ENCODE measurements at regions not wholly inside any gene's neighbourhood (a gene's known extent, or its start where the extent isn't known, plus 50 kb on each side); places are given as distances from the start of the nearest gene placed in this dataset.
A peak's percentile ranks its signal among the peaks of the same experiment; 100 is the strongest.

- no peak for DNase-seq (ENCODE audit: low read depth in 3 of 3)
These were observed 588.3 kb upstream of the LMCD1 start for GRCh38 chr3:7913283-7913682.

DNA sequence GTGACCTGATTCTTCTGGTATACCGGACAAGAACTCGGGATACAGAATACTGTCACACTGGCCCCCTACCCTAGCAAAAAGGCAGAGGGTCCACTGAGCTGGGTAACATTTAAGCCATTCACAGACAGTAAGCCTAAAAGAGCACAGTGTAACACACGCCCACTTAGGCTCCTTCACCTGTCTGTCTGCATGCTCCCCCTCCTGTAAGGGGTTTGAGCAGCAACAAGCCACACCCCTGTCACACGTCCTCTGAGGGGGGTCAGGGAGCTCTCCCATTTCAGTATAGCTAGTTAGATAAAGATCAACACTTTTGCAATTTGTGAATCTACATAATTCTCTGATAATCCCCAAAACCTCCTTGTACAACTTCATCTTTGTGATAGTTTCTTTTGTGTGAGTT, 586.3 kb upstream of the LMCD1 start:
- no peak for DNase-seq (ENCODE audit: low read depth in 3 of 3)

GRCh38 chr3:7917443-7918151, 584.0 kb upstream of the LMCD1 start:
- peak in 2 of 3 experiments; percentile 16 to 21 for DNase-seq (ENCODE audit: low read depth in 3 of 3)

- DNase-seq (ENCODE audit: low read depth in 3 of 3), result no peak
These were observed 581.4 kb upstream of the LMCD1 start for GRCh38 chr3:7920211-7920610.

DNA sequence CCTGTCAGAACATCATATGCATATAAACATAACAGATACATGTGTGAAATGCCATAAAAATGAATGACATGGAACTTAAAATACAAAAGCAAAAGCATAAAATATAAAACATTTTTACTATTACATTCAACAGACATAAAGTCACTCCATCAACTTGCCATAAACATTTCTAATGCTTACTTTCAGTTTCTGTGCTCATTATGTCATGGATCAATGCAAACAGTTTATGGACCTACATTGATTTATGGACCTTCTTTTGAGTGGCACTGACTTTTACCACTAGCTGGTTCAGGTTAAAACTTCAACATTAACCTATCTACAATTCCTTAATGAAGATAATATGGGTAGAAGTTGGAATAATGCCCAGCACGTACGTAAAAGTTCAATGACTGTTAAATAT, 577.4 kb upstream of the LMCD1 start:
- no peak for DNase-seq (ENCODE audit: low read depth in 3 of 3)

DNA sequence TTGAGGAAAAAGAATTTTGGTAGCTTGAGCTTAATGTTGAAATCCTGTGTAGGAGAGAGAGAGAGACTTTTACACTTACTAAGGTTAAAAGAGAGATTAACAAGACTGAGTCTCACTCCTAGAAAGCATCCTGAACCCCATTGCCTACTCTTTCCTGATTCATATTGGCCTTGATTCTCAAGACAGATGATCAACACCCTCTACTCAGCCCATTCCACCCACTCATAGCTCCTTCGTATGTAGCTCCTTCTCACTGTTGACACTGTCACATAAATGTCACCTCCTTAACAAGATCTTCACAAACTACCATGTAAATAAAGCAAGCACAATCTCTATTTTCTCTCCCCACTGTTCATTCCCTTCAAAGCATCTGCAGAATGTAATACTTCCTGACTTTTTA, 574.6 kb upstream of the LMCD1 start:
- no peak for DNase-seq (ENCODE audit: low read depth in 3 of 3)

DNA sequence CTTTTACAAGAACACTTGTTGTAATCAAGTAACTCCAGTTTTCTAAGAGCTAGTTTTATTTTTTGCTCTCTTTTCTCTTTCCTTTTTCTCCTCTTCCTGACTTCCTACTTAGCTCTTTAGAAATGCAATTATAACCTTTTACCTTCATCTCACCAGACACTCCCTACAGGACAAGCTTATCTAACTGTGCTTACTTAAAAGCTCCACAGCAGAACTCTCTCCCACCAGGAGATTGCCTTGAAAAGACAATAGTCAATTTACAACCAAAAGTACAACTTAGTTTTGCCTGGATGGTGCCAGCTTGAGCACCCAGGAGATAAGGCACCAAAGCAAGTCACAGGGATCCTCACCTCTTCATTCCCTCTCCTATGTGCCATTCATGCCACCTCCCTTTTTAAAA, 573.8 kb upstream of the LMCD1 start:
- DNase-seq (ENCODE audit: low read depth in 3 of 3), result no peak

DNA sequence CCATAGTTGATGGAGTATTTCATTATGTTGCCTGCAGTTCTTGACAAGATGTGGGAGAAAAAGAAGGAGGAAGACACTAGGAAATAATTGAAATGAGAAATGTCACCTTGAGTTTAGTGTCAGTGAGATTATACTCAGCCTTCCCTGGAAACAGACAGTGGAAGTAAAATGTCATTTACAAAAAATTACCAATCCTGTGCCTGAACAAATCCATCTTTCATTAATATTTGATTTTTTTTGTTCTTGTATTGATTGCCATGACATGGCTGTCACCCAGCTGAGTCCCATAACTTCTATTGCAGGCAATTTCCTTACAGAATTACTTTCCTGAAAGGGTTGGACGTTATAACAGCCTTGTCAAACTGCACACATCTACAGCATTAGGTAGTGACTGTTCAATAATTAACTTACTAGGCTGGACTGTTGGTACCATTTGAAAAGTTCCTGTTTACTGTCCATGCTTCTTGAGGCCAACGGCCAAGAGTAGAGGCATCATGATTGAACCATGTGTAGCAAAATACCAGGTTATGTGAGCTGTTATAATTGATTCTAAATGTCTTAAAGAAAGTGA, 572.2 kb upstream of the LMCD1 start:
- no peak for DNase-seq (ENCODE audit: low read depth in 3 of 3)

DNA sequence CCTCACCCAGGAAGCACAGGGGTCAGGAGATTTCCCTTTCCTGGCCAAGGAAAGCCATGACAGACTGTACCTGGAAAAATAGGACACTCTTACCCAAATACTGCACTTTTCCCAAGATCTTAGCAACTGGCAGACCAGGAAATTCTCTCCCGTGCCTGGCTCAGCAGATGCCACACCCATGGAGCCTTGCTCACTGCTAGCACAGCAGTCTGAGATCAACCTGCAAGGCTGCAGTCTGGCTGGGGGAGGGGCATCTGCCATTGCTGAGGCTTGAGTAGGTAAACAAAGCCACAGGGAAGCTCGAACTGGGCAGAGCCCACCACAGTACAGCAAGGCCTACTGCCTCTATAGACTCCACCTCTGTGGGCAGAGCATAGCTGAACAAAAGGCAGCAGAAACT, 567.3 kb upstream of the LMCD1 start:
- no peak for DNase-seq (ENCODE audit: low read depth in 3 of 3)

DNA sequence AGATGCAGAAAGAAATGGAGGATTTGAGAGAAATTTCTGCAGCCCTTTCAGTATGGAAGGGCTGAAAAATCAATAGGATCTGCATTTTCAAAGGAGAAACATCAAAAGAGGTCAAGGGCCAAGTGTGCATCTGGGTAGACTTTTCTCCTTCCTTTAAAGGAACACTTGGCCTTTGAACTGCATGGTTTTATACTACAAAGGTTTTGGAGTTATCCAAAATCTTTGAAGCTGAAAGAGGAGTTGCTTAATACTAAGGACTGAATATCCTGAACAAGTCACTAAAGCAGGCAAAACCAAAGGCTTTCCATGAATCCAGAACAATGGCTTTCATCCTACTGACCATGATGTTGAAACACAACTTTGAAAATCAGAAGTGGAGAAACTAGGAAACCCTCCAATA, 553.7 kb upstream of the LMCD1 start:
- no peak for DNase-seq (ENCODE audit: low read depth in 3 of 3)

DNA sequence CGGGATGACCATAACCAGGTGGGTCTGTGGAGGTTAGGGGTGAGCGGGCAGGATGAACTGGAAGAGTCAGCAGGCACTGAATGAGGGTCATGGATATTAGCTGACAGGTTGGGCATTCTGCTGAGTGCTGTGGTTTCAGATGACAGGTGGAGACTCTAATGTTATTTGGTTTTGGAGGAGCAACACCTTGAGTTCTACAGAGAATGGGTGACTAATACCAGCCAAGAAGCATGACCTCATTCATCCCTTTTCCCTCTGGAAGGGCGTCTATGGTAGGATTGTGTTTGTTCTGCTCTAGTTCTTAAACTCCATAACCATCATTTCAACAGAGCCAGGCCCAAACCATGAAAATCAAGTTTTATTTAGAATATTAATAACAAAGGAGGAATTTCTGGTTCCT, 550.7 kb upstream of the LMCD1 start:
- no peak for DNase-seq (ENCODE audit: low read depth in 3 of 3)

DNA sequence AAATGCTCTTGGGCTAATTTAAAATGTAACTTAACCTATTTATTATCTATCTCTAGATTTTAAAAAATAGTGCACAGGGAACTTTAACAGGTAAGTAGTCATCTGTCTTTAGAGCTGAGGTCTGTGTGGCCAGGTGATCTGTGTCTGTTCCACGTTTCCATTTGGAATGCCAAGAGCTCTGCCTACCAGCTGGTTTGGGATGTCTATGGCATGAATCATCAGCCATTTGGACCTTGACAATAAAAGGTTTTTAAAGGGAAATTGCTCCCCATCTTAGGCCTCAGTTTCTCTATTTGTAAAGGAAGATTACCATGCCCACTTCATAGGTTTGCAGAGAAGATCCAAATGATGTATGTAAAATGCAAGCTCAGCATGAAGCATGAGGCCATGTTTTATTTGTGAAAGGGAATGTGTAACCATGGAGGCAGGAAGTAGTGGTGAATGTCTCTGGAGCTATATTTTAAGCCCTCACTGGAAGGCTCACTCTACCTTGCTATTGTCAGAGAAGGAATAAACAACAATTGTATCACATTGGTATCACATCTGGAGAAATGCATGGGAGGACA, 548.1 kb upstream of the LMCD1 start:
- DNase-seq (ENCODE audit: low read depth in 3 of 3), result no peak

GRCh38 chr3:7957024-7957423, 544.6 kb upstream of the LMCD1 start:
- DNase-seq (ENCODE audit: low read depth in 3 of 3), result no peak

DNA sequence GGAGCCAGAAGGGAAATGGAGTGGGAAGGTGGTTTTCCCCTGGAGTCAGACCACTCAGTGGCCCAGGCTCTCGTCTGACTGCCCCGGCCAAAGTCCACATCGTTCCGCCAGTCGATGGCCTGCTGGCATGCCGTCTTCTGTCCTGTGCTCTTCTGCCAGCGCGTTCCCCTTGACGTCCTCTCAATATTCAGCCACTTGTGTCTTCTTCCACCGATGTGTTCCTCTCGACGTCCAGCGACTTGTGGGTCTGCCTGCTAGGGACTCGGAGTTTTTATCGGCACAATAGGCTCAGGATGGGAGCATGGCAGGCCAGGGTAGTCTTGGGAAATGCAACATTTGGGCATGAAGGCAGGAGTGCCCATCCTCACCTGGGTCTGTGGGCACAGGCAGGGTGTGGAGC, 542.5 kb upstream of the LMCD1 start:
- no peak for DNase-seq (ENCODE audit: low read depth in 3 of 3)

GRCh38 chr3:7960601-7961000, 541.0 kb upstream of the LMCD1 start:
- no peak for DNase-seq (ENCODE audit: low read depth in 3 of 3)

DNA sequence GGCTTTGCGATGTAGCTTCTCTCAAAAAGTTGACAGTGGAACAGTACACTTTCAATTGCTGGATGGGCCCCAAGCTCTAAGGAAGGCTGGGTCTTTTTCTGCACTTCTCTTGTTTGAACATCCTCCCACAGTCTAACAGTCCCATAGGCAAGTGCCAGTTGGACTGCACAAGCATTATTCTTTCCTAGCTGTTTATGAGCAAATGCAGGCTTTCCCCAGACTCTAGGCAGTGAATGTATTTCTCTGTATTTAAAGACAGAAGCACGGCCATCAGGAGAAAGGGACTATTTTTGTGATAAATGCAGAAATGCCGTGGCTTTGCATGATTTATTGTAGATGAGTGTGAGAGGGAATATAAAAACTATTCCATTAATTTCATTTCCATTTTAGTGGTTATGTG, 539.3 kb upstream of the LMCD1 start:
- DNase-seq (ENCODE audit: low read depth in 3 of 3), result no peak

DNA sequence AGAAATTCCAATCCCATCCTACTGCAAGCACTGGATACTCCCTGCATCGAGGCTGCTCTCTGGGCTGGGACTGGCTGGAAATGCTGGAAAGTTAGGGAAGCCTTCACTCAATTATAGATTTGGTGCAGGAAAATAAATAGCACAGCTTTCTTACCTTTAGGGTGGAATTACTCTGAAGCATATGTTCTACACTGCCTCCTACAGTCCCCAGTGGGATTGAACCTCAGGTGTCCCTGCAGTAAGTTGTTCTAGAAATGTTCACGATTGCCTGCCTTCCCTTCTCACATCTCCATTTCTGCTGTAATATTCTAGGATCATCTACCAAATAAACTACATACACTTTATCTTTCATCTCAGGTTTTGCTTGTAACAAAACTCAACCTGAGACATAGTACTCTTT, 536.7 kb upstream of the LMCD1 start:
- no peak for DNase-seq (ENCODE audit: low read depth in 3 of 3)

- no peak for DNase-seq (ENCODE audit: low read depth in 3 of 3)
These were observed 528.6 kb upstream of the LMCD1 start for GRCh38 chr3:7973006-7973405.

GRCh38 chr3:7977245-7978086, 524.2 kb upstream of the LMCD1 start:
- DNase-seq (ENCODE audit: low read depth in 3 of 3), result no peak

GRCh38 chr3:7978087-7978422, 523.6 kb upstream of the LMCD1 start:
- no peak for DNase-seq (ENCODE audit: low read depth in 3 of 3)

DNA sequence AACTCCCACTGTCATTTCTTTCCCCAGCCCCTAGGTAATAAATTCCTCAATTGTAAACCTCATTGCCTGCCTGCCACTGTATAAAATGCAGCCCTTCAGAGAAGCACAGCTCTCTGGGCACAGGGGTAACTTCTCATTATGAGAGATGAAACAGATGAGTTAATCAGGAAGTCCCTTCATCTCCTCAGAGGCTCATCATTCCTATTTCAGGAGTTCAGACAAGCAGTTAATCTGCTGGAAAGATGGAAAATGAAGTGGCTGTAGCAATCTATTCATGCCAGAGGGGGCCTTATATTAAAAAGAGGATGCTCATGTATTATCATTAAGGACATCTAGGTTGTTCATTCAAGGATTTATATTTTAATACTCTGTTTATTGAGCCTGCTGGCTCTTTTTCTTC, 519.5 kb upstream of the LMCD1 start:
- DNase-seq (ENCODE audit: low read depth in 3 of 3), result no peak

DNA sequence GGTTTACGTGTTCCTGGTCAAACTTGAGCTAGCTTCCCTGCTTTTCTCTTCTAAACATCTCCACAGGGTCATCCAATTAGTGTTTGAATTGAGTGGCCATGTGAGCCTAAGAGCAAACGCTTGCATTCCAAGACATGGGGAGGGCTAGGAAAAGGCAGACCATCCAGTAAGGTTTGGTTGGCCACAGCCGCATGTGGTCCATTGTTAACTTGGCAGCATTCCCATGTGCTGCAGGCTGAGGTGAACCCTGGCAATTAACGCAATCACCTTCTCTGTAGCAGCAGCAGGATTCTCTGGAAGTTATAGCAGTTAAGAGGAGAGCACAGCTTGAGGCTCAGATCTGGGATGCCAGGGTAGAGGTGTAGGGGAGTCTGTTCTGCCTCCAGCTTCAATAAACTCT, 502.2 kb upstream of the LMCD1 start:
- DNase-seq (ENCODE audit: low read depth in 3 of 3), result no peak

DNA sequence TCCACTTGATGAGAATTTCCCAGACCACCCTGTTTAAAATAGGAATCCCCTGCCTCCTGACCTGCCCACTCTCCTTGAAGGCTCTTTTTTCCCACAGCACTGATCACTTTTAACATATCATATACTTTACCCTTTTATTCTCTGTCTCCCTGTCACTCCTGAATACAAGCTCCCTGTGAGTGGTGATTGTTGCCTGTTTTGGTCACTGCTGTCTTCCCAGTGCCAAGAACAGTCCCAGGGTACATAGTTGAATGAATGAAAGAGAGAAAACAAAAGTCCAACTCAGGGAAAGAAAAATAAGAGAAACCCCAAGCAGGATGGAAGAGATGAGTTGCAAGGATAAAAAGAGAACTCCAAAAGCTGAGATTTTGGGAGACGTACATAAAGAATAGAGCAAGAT, 500.3 kb upstream of the LMCD1 start:
- DNase-seq (ENCODE audit: low read depth in 3 of 3), result no peak

All from stimulated activated CD4-positive, alpha-beta T cell treated with anti-CD3 and anti-CD28 coated beads, TNF-alpha, amount 100 ng/mL, for 24 hours (primary cell).